HG03025 (cell line): ENCODE measurements at regions not wholly inside any gene's neighbourhood (a gene's known extent, or its start where the extent isn't known, plus 50 kb on each side); places are given as distances from the start of the nearest gene placed in this dataset.
"Not testable (repeated sequence)": the region's sequence is repeated elsewhere in the genome, so short reads cannot be mapped to it uniquely, and the experiment has no call there.

Source experiments
- ATAC-seq: cut with Tn5 transposase; IDR thresholded peaks from one replicate; pipeline ENCODE4 v1.9.1; 2021; ENCODE audit warnings: mild to moderate bottlenecking, moderate library complexity; ENCODE audit not compliant: unreplicated experiment, low FRiP score

GRCh38 chr5:123950701-123951581 is 439.0 kb downstream of the CSNK1G3 start:
- ATAC-seq: no peak

GRCh38 chr5:123949807-123950340 is 437.9 kb downstream of the CSNK1G3 start:
- no peak for ATAC-seq

DNA sequence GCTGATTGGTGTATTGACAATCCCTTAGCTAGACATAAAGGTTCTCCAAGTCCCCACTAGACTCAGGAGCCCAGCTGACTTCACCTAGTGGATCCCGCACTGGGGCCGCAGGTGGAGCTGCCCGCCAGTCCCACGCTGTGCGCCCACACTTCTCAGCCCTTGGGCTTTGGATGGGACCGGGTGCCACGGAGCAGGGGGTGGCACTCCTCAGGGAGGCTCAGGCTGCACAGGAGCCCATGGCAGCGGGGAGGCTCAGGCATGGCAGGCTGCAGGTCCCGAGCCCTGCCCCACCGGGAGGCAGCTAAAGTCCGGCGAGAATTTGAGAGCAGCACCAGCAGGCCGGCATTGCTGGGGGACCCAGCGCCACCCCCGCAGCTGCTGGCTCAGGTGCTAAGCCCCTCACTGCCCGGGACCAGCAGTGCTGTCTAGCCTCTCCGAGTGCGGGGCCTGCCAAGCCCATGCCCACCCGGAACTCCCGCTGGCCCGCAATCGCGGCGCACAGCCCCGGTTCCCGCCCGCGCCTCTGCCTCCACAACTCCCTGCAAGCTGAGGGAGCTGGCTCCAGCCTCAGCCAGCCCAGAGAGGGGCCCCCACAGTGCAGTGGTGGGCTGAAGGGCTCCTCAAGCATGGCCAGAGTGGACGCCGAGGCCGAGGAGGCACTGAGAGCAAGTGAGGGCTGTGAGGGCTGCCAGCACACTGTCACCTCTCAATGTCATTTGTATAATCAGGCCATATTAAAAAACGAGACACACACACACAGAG is 437.2 kb downstream of the CSNK1G3 start:
- no peak for ATAC-seq

GRCh38 chr5:123947797-123948196 is 435.8 kb downstream of the CSNK1G3 start:
- ATAC-seq: no peak

- ATAC-seq: no peak
These were observed 433.6 kb downstream of the CSNK1G3 start for GRCh38 chr5:123945548-123945947.

DNA sequence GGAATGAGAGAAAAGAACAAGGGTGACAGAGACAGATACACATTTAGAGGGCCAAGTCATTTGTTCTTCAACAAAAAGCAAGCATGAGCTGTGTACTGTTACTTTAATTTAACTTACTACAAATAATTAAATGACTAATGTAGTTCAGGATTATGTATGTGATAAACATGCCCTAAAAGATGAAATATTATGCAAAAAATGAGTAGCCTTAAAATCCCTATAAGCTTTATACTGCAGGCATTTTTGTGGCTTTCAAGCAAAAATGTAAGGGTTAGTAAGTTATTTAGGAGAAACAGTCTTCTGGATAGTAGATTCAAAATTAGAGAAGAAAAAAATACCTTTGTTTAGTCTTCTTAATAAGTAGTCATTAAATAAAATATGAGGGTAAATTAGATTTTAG is 431.2 kb downstream of the CSNK1G3 start:
- no peak for ATAC-seq

GRCh38 chr5:123940416-123940815 is 428.4 kb downstream of the CSNK1G3 start:
- no peak for ATAC-seq

DNA sequence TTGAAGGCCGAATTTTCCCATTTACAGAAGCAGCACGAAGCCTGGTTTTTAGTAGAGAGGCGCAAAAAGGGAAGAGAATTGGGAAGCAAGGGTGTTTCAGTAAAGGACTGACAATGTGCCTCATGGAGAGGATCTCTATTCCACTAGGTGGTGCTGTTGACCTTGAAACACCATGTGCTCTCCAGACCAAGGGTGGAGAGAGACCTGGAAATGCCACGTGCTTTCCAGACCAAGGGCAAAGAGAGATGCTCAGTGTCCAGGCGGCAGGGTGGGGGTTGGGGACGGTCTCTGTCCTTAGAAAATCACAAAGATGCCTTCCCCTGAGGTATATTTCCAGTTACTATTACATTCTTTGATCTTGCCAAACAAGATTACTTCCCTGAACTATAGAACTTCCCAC is 425.3 kb downstream of the CSNK1G3 start:
- ATAC-seq: no peak

GRCh38 chr5:123936548-123936947 is 424.6 kb downstream of the CSNK1G3 start:
- ATAC-seq: no peak

DNA sequence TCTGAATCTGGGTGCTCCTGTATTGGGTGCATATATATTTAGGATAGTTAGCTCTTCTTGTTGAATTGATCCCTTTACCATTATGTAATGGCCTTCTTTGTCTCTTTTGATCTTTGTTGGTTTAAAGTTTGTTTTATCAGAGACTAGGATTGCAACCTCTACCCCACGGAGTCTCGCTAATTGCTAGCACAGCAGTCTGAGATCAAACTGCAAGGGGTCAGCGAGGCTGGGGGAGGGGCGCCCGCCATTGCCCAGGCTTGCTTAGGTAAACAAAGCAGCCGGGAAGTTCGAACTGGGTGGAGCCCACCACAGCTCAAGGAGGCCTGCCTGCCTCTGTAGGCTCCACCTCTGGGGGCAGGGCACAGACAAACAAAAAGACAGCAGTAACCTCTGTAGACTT is 421.8 kb downstream of the CSNK1G3 start:
- not testable (repeated sequence) for ATAC-seq

DNA sequence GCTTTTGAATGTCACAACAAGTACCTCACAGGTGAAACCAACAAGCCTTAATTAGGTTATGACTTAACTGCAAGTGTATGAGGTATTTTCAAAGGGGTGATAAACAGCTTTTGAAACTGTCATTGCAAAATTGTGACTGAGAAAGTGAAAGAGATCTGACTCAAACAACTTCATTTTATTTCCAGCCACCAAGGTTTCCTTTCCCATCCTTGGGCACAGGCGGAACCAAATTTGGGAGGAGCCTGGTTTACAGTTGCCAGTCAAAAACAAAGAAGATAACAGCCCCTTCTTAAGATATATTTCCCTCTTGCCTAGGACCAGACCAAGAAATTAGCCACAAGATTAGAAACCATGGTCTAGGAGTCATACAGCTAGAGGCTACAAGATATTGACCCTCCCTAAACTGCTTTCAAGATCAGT is 417.1 kb downstream of the CSNK1G3 start:
- ATAC-seq: no peak

GRCh38 chr5:123928401-123928800 is 416.4 kb downstream of the CSNK1G3 start:
- no peak for ATAC-seq

- no peak for ATAC-seq
These were observed 409.2 kb downstream of the CSNK1G3 start for GRCh38 chr5:123921193-123921592.

DNA sequence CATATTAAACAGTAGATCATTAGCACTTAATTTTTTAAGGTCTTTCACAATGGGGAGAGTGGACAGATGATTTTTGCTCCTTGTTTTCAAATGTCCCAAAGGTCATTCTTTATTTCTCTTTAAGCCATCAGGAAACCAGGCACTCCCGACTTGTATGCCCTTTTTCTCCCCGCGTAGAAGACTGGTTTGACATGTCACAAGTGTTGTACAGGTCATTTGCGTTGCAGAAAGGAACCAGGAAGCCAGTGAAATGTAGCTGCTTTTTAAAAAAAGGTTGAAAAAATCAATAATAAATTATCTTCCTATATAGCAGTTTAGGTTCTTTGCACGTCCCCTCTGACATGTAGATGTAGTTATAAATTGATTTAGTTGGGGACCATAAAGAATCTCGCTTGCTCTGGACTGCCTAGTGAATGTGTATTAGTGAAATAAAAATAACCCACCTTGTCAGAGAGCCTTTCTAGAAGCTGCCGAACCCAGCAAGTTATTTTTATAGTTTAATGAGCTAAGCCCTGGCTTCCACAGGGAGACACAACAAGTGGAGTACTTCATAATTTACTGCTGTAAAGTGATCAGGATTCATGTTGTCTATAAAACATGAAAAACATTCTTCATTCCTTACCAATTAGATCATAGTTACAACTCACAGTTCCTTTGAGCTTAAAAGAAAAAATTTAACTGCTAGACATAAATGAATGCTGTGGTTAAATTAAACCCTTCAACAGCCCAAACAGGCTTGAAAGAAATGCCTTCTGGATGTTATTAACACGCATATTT is 404.6 kb downstream of the CSNK1G3 start:
- ATAC-seq: no peak

GRCh38 chr5:123914333-123914732 is 402.4 kb downstream of the CSNK1G3 start:
- no peak for ATAC-seq

DNA sequence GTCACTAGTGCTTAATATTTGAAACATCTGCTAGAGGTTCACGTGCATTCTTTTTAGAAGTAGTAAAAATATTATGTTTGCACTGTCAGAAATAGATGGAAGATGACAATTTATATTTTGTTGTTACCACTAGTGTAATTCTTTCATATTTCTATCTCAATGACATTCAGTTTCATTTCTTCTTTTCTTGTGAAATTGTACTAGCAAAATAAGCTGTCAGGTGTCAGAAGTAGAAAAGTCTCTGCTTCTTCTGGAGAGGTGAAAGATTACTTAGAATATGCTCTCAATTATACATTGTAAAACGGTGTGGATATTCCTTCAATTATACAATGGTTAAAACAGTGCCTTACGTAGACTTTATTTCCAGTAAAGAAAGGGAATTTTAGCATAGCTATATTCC is 395.4 kb downstream of the CSNK1G3 start:
- ATAC-seq: no peak

- no peak for ATAC-seq
These were observed 394.8 kb downstream of the CSNK1G3 start for GRCh38 chr5:123906698-123907295.

DNA sequence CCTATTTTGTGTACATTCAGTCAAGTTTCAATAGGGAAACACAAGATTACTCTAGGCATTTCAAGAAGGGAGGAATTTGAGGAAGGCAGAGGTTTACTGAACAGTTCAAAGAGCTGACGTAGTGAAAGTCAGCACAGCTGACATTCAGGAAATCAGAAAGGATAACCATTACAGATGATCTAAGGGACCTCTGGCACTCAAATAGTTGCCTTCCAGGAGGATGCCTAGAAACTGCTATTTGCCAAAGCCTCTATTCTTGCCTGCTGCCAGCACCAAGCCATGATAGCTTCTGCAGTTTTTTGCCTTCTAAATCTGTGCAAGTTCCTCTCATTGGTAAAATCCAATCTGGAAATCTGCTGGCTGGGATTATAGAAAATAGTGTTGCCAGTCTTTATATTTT is 373.1 kb downstream of the CSNK1G3 start:
- no peak for ATAC-seq

- no peak for ATAC-seq
These were observed 371.0 kb downstream of the CSNK1G3 start for GRCh38 chr5:123882965-123883345.

DNA sequence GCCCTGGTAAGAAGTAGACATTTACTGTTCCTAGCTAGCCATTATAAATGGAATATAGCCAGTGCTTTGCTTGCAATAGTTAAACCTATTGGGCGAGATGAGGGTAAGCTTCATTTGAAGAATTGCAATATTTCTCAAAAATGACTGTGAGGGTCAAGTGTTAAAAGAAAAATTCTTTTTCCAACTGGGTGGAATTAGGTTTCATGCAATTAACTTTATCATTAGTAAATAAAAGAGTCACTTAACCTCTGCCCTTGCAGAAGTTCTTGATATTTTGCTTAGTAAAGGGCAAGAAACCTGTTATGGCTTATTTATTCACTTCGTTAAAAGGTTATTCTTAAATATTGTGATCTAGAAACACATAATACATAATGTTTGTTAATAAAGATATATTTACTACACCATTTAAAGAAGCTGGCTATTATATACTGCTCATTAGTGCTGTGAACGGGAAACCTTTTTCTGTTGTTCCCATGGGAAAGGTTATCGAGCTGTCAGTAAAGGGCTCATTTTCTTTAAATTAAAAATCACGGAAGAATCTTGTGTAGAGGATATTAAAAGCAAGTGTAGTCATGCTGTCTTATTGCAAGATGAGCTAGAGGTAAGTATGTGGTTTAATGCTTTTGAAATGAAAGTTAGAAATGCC is 370.5 kb downstream of the CSNK1G3 start:
- ATAC-seq: no peak
